Stomach (tissue), 8 donors: ENCODE measurements at regions not wholly inside any gene's neighbourhood (a gene's known extent, or its start where the extent isn't known, plus 50 kb on each side); places are given as distances from the start of the nearest gene placed in this dataset.
"Not testable (repeated sequence)": the region's sequence is repeated elsewhere in the genome, so short reads cannot be mapped to it uniquely, and the experiment has no call there.

Experiments
- DNase-seq, 2 donors: peaks; one replicate each; pipeline versions ENCODE4 v3.0.0 to v3.0.0-alpha.2; 2013 to 2019
- H3K27ac ChIP-seq, 5 donors: fragments of 200-600 bp in 4 of 5; sonication (generic) in 4 of 5; one replicate each; pipeline ENCODE4 v1.5.1; 2013 to 2019; ENCODE audit warnings: mild to moderate bottlenecking in 1 of 5, moderate library complexity in 1 of 5
- H3K27me3 ChIP-seq, 3 donors: fragments of 200-600 bp; sonication (generic); one replicate each; pipeline ENCODE4 v1.5.1; 2017 to 2019; ENCODE audit warnings: mixed run types in 1 of 3
- H3K36me3 ChIP-seq, 4 donors: fragments of 200-600 bp; sonication (generic); 1 replicate in 3 of 4; 2 replicates in 1 of 4; pipeline ENCODE4 v1.5.1; 2016 to 2019
- H3K4me1 ChIP-seq, 4 donors: fragments of 200-600 bp; sonication (generic); one replicate each; pipeline ENCODE4 v1.5.1; 2016 to 2019
- H3K4me3 ChIP-seq, 4 donors: fragments of 200-600 bp; sonication (generic) in 3 of 4; one replicate each; pipeline ENCODE4 v1.5.1; 2016 to 2019; ENCODE audit warnings: mild to moderate bottlenecking in 1 of 4
- H3K9me3 ChIP-seq, 4 donors: fragments of 200-600 bp; sonication (generic); one replicate each; pipeline ENCODE4 v1.5.1; 2016 to 2019
- EP300 ChIP-seq: sonication (generic); formaldehyde crosslinking; IDR thresholded peaks from one replicate; pipeline ENCODE4 v1.6.1; 2017; ENCODE audit warnings: antibody characterized with exemption
- POLR2A ChIP-seq, 4 donors: fragments of 450-650 bp; IDR thresholded peaks; one replicate each; pipeline ENCODE4 v1.6.1; 2016; ENCODE audit warnings: antibody characterized with exemption in 4 of 4, control low read depth in 2 of 4, mild to moderate bottlenecking in 1 of 4, moderate library complexity in 1 of 4
- POLR2AphosphoS5 ChIP-seq, 3 donors: sonication (generic); formaldehyde crosslinking; IDR thresholded peaks; one replicate each; pipeline ENCODE4 v1.6.1; 2016; ENCODE audit warnings: antibody characterized with exemption in 3 of 3
- WGBS, 5 donors: extraction: QIAGEN DNeasy Blood & Tissue Kit in 3 of 5; methylation state at CpG; one replicate each; pipeline versions ENCODE4 v1.1.5 to v1.1.7; 2013 to 2018; 5-methylcytosine and 5-hydroxymethylcytosine counted together
- intact Hi-C: fragments of 100-400 bp; cut with DNase I; formaldehyde crosslinking; loops from one replicate; pipeline ENCODE4 v1.15.1; 2023; ENCODE audit warnings: low total_unique reads
- TF ChIP-seq, protein P1 (sequence below), 7 experiments: fragments of 450-650 bp in 4 of 7; fragments of 200-600 bp in 3 of 7; sonication (generic) in 3 of 7; IDR thresholded peaks; one replicate each; pipeline ENCODE4 v1.5.1; 2016 to 2019; ENCODE audit warnings: antibody characterized with exemption in 7 of 7, control low read depth in 2 of 7, mild to moderate bottlenecking in 1 of 7
- donor health status: healthy with polysubstance abuse.
- donor health status: Bipolar disorder and iron deficiency.
- donor health status: healthy.

DNA sequence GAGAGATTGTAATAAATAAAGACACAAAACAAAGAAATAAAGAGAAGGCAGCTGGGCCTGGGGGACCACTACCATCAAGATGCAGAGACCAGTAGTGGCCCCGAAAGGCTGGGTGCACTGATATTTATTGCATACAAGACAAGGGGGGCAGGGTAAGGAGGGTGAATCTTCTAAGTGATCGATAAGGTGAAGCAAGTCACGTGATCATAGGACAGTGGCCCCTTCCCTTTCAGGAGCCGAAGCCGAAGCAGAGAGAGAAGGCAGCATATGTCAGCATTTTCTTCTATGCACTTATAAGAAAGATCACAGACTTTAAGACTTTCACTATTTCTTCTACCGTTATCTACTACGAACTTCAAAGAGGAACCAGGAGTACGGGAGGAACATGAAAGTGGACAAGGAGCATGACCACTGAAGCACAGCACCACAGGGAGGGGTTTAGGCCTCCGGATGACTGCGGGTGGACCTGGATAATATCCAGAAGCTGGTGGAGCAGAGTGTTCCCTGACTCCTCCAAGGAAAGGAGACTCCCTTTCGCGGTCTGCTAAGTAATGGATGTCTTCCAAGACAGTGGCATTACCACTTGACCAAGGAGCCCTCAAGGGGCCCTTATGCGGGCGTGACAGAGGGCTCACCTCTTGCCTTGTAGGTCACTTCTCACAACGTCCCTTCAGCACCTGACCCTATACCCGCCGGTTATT, 126.4 kb downstream of the RBM46 start:
- 86 to 91% (median 91%) methylated on average over 17 of the region's 17 CpGs for WGBS, 5 donors
- H3K36me3 ChIP-seq, DNase-seq, H3K27ac ChIP-seq, H3K4me1 ChIP-seq, H3K9me3 ChIP-seq, H3K4me3 ChIP-seq, intact Hi-C loops, H3K27me3 ChIP-seq: not testable (repeated sequence)

DNA sequence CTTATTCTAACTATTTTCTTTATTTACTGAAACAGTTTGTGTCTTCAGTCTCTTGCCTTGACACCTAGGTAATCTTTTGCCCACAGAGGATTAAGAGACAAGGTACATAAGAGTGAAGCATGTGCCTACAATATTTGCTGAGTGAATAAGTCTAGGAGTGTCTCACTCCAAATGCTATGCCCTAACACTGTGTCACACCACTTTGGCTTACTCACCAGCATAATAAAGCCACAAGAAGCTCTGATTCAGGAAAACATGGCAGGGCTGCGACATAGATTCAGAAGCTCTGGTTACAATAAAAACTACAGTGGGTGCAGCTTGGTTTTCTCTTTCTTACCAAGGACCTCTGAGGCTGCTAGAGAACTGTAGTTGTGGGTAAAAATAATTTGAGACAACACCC, 127.1 kb downstream of the RBM46 start:
- no peak for TF ChIP-seq EP300
- TF ChIP-seq POLR2AphosphoS5 (IDR thresholded peaks at IDR 0.05): no peak
- TF ChIP-seq POLR2A (IDR thresholded peaks at IDR 0.05): no peak
- TF ChIP-seq, protein P1, sequence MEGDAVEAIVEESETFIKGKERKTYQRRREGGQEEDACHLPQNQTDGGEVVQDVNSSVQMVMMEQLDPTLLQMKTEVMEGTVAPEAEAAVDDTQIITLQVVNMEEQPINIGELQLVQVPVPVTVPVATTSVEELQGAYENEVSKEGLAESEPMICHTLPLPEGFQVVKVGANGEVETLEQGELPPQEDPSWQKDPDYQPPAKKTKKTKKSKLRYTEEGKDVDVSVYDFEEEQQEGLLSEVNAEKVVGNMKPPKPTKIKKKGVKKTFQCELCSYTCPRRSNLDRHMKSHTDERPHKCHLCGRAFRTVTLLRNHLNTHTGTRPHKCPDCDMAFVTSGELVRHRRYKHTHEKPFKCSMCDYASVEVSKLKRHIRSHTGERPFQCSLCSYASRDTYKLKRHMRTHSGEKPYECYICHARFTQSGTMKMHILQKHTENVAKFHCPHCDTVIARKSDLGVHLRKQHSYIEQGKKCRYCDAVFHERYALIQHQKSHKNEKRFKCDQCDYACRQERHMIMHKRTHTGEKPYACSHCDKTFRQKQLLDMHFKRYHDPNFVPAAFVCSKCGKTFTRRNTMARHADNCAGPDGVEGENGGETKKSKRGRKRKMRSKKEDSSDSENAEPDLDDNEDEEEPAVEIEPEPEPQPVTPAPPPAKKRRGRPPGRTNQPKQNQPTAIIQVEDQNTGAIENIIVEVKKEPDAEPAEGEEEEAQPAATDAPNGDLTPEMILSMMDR (IDR thresholded peaks at IDR 0.05): no peak
- H3K27ac ChIP-seq: no peak overlapping the region
- WGBS, 5 donors: 88 to 95% (median 90%) methylated on average over 1 of the region's 1 CpG
- no peak overlapping the region for H3K4me3 ChIP-seq
- DNase-seq: no peak
- intact Hi-C loops: no loop called here
- no peaks in the 10 kb centered on the region for H3K4me1 ChIP-seq
- H3K9me3 ChIP-seq: no peaks in the 10 kb centered on the region
- H3K27me3 ChIP-seq: no peaks in the 10 kb centered on the region
- H3K36me3 ChIP-seq: no peaks in the 10 kb centered on the region

DNA sequence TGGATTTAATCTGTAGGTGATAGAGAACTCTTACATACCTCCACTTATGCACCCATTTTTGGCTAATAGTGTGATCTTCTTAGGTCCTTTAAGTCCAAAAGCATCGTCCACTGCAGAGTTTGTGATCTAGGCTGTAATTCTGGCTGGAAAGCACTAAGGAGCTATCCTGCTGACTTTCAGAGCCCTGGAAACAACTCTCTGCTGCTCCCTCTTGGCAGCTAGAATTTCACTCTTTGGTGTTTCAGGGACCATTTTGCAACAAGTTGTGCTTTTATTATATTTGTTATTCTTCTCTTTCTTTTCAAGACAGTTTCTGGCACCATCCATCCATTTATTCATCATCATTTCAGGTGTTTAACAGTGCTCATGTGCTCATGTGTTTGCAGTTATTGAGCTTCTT, 130.0 kb downstream of the RBM46 start:
- 39 to 64% (median 55%) methylated on average over 1 of the region's 1 CpG for WGBS, 5 donors
- Histone ChIP-seq H3K27ac (no peak overlapping the region), H3K9me3 (no peaks in the 10 kb centered on the region), H3K27me3 (no peaks in the 10 kb centered on the region), H3K36me3 (no peaks in the 10 kb centered on the region), H3K4me3 (no peak overlapping the region), H3K4me1 (no peaks in the 10 kb centered on the region)
- intact Hi-C loops: no loop called here
- peak in 1 of 2 donors; percentile 6 for DNase-seq
- TF ChIP-seq, protein P1 (IDR thresholded peaks at IDR 0.05): no peak
- TF ChIP-seq POLR2A (IDR thresholded peaks at IDR 0.05) (no peak), EP300 (no peak), POLR2AphosphoS5 (IDR thresholded peaks at IDR 0.05) (no peak)

DNA sequence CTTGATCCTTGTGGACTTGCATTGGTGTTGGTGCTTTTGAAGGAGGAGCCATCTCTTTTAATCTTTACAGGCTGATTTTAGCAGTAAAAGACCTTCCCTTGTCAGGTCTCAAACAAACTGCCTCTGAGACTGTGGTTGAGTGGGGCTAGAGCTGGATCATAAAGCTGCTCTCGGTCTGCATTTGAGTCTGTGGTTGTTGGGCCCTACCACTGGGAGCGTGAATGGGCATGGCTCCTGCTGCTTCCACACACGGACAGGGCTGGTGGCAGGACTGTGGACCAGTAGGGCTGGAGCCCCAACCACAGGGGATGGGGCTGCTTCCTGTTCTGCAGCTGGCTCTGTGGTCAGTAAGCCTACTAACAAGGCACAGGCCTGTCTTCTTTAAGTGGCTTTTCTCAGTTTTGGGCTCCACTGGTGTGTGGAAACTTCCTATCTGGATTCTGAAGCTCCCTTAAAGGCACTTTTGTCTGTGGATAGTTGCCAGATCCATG, 130.6 kb downstream of the RBM46 start:
- H3K9me3 ChIP-seq: no peaks in the 10 kb centered on the region
- TF ChIP-seq POLR2A (IDR thresholded peaks at IDR 0.05) (no peak), POLR2AphosphoS5 (IDR thresholded peaks at IDR 0.05) (no peak), EP300 (no peak)
- TF ChIP-seq, protein P1 (IDR thresholded peaks at IDR 0.05): no peak
- no peaks in the 10 kb centered on the region for H3K27me3 ChIP-seq
- 34 to 69% (median 52%) methylated on average over 2 to 3 of the region's 3 CpGs for WGBS, 5 donors
- no peaks in the 10 kb centered on the region for H3K36me3 ChIP-seq
- DNase-seq: no peak
- intact Hi-C loops: no loop called here
- H3K27ac ChIP-seq: no peak overlapping the region
- H3K4me1 ChIP-seq: no peaks in the 10 kb centered on the region
- H3K4me3 ChIP-seq: no peak overlapping the region

DNA sequence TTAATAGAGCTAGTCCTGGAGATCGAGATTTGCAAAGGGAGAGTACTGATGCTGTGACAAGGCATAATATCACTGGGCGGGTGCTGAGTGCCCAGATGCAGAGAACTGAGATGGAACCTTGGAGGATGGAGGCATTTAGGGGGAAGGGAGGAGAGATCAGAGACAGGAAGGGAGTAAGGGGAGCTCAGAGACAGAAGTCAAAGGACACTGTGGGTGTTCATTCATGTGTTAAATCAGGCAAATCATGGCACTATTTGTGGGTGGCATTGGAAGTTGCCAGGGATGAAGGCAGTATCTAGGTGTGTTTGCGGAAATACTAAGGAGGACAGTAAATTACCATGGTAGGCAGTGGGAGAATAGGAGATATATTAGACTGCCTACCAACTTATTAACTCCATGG, 135.0 kb downstream of the RBM46 start:
- no peaks in the 10 kb centered on the region for H3K27me3 ChIP-seq
- no peaks in the 10 kb centered on the region for H3K36me3 ChIP-seq
- DNase-seq: no peak
- no peak for TF ChIP-seq EP300
- TF ChIP-seq, protein P1 (IDR thresholded peaks at IDR 0.05): no peak
- no peak for TF ChIP-seq POLR2A (IDR thresholded peaks at IDR 0.05)
- H3K4me1 ChIP-seq: no peaks in the 10 kb centered on the region
- intact Hi-C loops: no loop called here
- H3K4me3 ChIP-seq: no peak overlapping the region
- 75 to 86% (median 83%) methylated on average over 3 of the region's 3 CpGs for WGBS, 5 donors
- H3K27ac ChIP-seq: no peak overlapping the region
- no peaks in the 10 kb centered on the region for H3K9me3 ChIP-seq
